ENCODE measurements at regions not wholly inside any gene's neighbourhood (a gene's known extent, or its start where the extent isn't known, plus 50 kb on each side); places are given as distances from the start of the nearest gene placed in this dataset.

- TF ChIP-seq BCL11A (tag by site-specific recombination; IDR thresholded peaks at IDR 0.05; ENCODE audit: low read depth) = no peak
- TF ChIP-seq, protein P1, sequence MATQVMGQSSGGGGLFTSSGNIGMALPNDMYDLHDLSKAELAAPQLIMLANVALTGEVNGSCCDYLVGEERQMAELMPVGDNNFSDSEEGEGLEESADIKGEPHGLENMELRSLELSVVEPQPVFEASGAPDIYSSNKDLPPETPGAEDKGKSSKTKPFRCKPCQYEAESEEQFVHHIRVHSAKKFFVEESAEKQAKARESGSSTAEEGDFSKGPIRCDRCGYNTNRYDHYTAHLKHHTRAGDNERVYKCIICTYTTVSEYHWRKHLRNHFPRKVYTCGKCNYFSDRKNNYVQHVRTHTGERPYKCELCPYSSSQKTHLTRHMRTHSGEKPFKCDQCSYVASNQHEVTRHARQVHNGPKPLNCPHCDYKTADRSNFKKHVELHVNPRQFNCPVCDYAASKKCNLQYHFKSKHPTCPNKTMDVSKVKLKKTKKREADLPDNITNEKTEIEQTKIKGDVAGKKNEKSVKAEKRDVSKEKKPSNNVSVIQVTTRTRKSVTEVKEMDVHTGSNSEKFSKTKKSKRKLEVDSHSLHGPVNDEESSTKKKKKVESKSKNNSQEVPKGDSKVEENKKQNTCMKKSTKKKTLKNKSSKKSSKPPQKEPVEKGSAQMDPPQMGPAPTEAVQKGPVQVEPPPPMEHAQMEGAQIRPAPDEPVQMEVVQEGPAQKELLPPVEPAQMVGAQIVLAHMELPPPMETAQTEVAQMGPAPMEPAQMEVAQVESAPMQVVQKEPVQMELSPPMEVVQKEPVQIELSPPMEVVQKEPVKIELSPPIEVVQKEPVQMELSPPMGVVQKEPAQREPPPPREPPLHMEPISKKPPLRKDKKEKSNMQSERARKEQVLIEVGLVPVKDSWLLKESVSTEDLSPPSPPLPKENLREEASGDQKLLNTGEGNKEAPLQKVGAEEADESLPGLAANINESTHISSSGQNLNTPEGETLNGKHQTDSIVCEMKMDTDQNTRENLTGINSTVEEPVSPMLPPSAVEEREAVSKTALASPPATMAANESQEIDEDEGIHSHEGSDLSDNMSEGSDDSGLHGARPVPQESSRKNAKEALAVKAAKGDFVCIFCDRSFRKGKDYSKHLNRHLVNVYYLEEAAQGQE (tag by site-specific recombination; IDR thresholded peaks at IDR 0.05) = no peak
- TF ChIP-seq, protein P2, sequence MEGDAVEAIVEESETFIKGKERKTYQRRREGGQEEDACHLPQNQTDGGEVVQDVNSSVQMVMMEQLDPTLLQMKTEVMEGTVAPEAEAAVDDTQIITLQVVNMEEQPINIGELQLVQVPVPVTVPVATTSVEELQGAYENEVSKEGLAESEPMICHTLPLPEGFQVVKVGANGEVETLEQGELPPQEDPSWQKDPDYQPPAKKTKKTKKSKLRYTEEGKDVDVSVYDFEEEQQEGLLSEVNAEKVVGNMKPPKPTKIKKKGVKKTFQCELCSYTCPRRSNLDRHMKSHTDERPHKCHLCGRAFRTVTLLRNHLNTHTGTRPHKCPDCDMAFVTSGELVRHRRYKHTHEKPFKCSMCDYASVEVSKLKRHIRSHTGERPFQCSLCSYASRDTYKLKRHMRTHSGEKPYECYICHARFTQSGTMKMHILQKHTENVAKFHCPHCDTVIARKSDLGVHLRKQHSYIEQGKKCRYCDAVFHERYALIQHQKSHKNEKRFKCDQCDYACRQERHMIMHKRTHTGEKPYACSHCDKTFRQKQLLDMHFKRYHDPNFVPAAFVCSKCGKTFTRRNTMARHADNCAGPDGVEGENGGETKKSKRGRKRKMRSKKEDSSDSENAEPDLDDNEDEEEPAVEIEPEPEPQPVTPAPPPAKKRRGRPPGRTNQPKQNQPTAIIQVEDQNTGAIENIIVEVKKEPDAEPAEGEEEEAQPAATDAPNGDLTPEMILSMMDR (tag by site-specific recombination; IDR thresholded peaks at IDR 0.05) = no peak
- no peak for TF ChIP-seq YY1 (tag by site-specific recombination; IDR thresholded peaks at IDR 0.05)
- no peak for TF ChIP-seq WT1 (tag by site-specific recombination; IDR thresholded peaks at IDR 0.05)
- no peak for TF ChIP-seq ZNF747 (tag by site-specific recombination; IDR thresholded peaks at IDR 0.05)
- TF ChIP-seq ZNF654 (tag by site-specific recombination; IDR thresholded peaks at IDR 0.05; ENCODE audit: low read depth) = no peak
- TF ChIP-seq REPIN1 (tag by site-specific recombination; IDR thresholded peaks at IDR 0.05; ENCODE audit: low read depth) = no peak
- no peak for TF ChIP-seq ZNF274 (IDR thresholded peaks at IDR 0.05; ENCODE audit: low read length)
- TF ChIP-seq ZNF274 (tag by site-specific recombination; IDR thresholded peaks at IDR 0.05; ENCODE audit: borderline replicate concordance) = no peak
- TF ChIP-seq, protein P3, sequence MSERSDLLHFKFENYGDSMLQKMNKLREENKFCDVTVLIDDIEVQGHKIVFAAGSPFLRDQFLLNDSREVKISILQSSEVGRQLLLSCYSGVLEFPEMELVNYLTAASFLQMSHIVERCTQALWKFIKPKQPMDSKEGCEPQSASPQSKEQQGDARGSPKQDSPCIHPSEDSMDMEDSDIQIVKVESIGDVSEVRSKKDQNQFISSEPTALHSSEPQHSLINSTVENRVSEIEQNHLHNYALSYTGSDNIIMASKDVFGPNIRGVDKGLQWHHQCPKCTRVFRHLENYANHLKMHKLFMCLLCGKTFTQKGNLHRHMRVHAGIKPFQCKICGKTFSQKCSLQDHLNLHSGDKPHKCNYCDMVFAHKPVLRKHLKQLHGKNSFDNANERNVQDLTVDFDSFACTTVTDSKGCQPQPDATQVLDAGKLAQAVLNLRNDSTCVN (tag by site-specific recombination; optimal IDR thresholded peaks at IDR 0.05) = no peak
- no peak for TF ChIP-seq ATF2 (tag by site-specific recombination; IDR thresholded peaks at IDR 0.05; ENCODE audit: low read depth)
- TF ChIP-seq ZBTB7A (tag by site-specific recombination; IDR thresholded peaks at IDR 0.05; ENCODE audit: low read depth) = no peak
- no peak for TF ChIP-seq ZNF692 (tag by site-specific recombination; IDR thresholded peaks at IDR 0.05)
- TF ChIP-seq ZNF558 (tag by site-specific recombination; IDR thresholded peaks at IDR 0.05) = no peak
These were observed 1268.1 kb downstream of the OTOL1 start for GRCh38 chr3:162764808-162765071.
